ENCODE measurements at regions not wholly inside any gene's neighbourhood (a gene's known extent, or its start where the extent isn't known, plus 50 kb on each side); places are given as distances from the start of the nearest gene placed in this dataset.
"Not testable (repeated sequence)": the region's sequence is repeated elsewhere in the genome, so short reads cannot be mapped to it uniquely, and the experiment has no call there.

GRCh38 chr1:207248544-207249198, 72.8 kb upstream of the CD55 start:
- ATAC-seq, result no peak
- POLR2A ChIA-PET, result interaction anchor here (1.4 kb wide), 1 partner anchor 73 kb away, joined by 5 read pairs; the partner anchor contains the start of gene CD55
- DNase-seq, result no peak
- H3K4me3 Mint-ChIP-seq, result no peak overlapping the region
- H3K27me3 Mint-ChIP-seq, result no peaks in the 10 kb centered on the region
- H3K27ac Mint-ChIP-seq, result peak overlapping the region in 2 of 10 donors; percentile 17 to 48
- peaks cover 0 to 4% (median 0%) of the 10 kb centered on the region in 9 donors for H3K9me3 Mint-ChIP-seq
- H3K36me3 Mint-ChIP-seq, result no peaks in the 10 kb centered on the region
- peaks cover 8 to 21% (median 13%) of the 10 kb centered on the region in 4 donors for H3K4me1 Mint-ChIP-seq

- no peaks in the 10 kb centered on the region for H3K27me3 Mint-ChIP-seq
- no peak for DNase-seq
- POLR2A ChIA-PET, result no interaction called here
- peaks cover 0 to 5% (median 3%) of the 10 kb centered on the region in 3 donors for H3K36me3 Mint-ChIP-seq
- no peak for ATAC-seq
- peak overlapping the region in 1 of 10 donors; percentile 47 for H3K27ac Mint-ChIP-seq
- no peak overlapping the region for H3K4me3 Mint-ChIP-seq
- peaks cover 0 to 22% (median 9%) of the 10 kb centered on the region in 9 donors for H3K9me3 Mint-ChIP-seq
- H3K4me1 Mint-ChIP-seq, result peaks cover 1 to 14% (median 7%) of the 10 kb centered on the region in 4 donors
Observed at GRCh38 chr1:207250431-207250830, 71.0 kb upstream of the CD55 start.

GRCh38 chr1:207251066-207251465, 70.4 kb upstream of the CD55 start:
- Mint-ChIP-seq H3K27me3 (no peaks in the 10 kb centered on the region), H3K27ac (peak overlapping the region in 1 of 10 donors; percentile 25), H3K4me1 (peaks cover 0 to 13% (median 5%) of the 10 kb centered on the region in 4 donors), H3K9me3 (peaks cover 0 to 24% (median 9%) of the 10 kb centered on the region in 9 donors), H3K4me3 (no peak overlapping the region), H3K36me3 (peaks cover 0 to 8% (median 5%) of the 10 kb centered on the region in 3 donors)
- ATAC-seq (no peak), DNase-seq (no peak)
- POLR2A ChIA-PET, result no interaction called here

- Mint-ChIP-seq H3K27ac (no peak overlapping the region), H3K9me3 (peaks cover 0 to 45% (median 23%) of the 10 kb centered on the region in 9 donors), H3K4me1 (peaks cover 0 to 2% (median 1%) of the 10 kb centered on the region in 4 donors), H3K27me3 (peaks cover 0 to 2% (median 0%) of the 10 kb centered on the region in 5 donors), H3K4me3 (no peak overlapping the region), H3K36me3 (peaks cover 0 to 26% (median 24%) of the 10 kb centered on the region in 3 donors)
- DNase-seq (no peak), ATAC-seq (no peak)
- POLR2A ChIA-PET, result no interaction called here
Observed at GRCh38 chr1:207256869-207257268, 64.6 kb upstream of the CD55 start.

GRCh38 chr1:207259391-207259790, 62.1 kb upstream of the CD55 start:
- H3K4me3 Mint-ChIP-seq, result no peak overlapping the region
- DNase-seq (no peak), ATAC-seq (no peak)
- peaks cover 0 to 2% (median 0%) of the 10 kb centered on the region in 5 donors for H3K27me3 Mint-ChIP-seq
- peaks cover 0 to 44% (median 20%) of the 10 kb centered on the region in 9 donors for H3K9me3 Mint-ChIP-seq
- peaks cover 0 to 30% (median 24%) of the 10 kb centered on the region in 3 donors for H3K36me3 Mint-ChIP-seq
- POLR2A ChIA-PET, result no interaction called here
- peaks cover 0 to 8% (median 1%) of the 10 kb centered on the region in 4 donors for H3K4me1 Mint-ChIP-seq
- H3K27ac Mint-ChIP-seq, result no peak overlapping the region

- Mint-ChIP-seq H3K9me3 (peaks cover 0 to 19% (median 6%) of the 10 kb centered on the region in 9 donors), H3K27me3 (no peaks in the 10 kb centered on the region), H3K36me3 (peaks cover 0 to 21% (median 9%) of the 10 kb centered on the region in 3 donors), H3K27ac (peak overlapping the region in 1 of 10 donors; percentile 18), H3K4me1 (peaks cover 0 to 8% (median 0%) of the 10 kb centered on the region in 4 donors), H3K4me3 (no peak overlapping the region)
- ATAC-seq (no peak), DNase-seq (no peak)
- POLR2A ChIA-PET, result no interaction called here
Observed at GRCh38 chr1:207261971-207262370, 59.5 kb upstream of the CD55 start.

- H3K4me3 Mint-ChIP-seq, DNase-seq, ATAC-seq, POLR2A ChIA-PET, H3K27me3 Mint-ChIP-seq, H3K4me1 Mint-ChIP-seq, H3K9me3 Mint-ChIP-seq, H3K27ac Mint-ChIP-seq: not testable (repeated sequence)
- H3K36me3 Mint-ChIP-seq, result peaks cover 0 to 12% (median 5%) of the 10 kb centered on the region in 3 donors
Observed at GRCh38 chr1:207262891-207263290, 58.6 kb upstream of the CD55 start.

- H3K9me3 Mint-ChIP-seq, result peaks cover 0 to 7% (median 0%) of the 10 kb centered on the region in 9 donors
- POLR2A ChIA-PET, result interaction anchor here (0.6 kb wide), 1 partner anchor 61 kb away, joined by 5 read pairs; no protein-coding TSS in a partner anchor
- H3K36me3 Mint-ChIP-seq, result peaks cover 0 to 3% (median 2%) of the 10 kb centered on the region in 3 donors
- no peak for DNase-seq
- H3K4me1 Mint-ChIP-seq, result peaks cover 0 to 12% (median 2%) of the 10 kb centered on the region in 4 donors
- H3K27me3 Mint-ChIP-seq, result no peaks in the 10 kb centered on the region
- H3K27ac Mint-ChIP-seq, result no peak overlapping the region
- H3K4me3 Mint-ChIP-seq, result no peak overlapping the region
- ATAC-seq, result no peak
Observed at GRCh38 chr1:207264663-207265252, 56.7 kb upstream of the CD55 start.

- DNase-seq, result no peak
- Mint-ChIP-seq H3K4me1 (peaks cover 0 to 4% (median 2%) of the 10 kb centered on the region in 4 donors), H3K4me3 (no peak overlapping the region), H3K27me3 (no peaks in the 10 kb centered on the region), H3K27ac (no peak overlapping the region), H3K36me3 (peaks cover 0 to 4% (median 0%) of the 10 kb centered on the region in 3 donors), H3K9me3 (peaks cover 3 to 12% (median 6%) of the 10 kb centered on the region in 9 donors)
- POLR2A ChIA-PET, result no interaction called here
- ATAC-seq, result no peak
Observed at GRCh38 chr1:207268337-207268736, 53.1 kb upstream of the CD55 start.

- POLR2A ChIA-PET, result interaction anchor here (0.6 kb wide), 1 partner anchor 124 kb away, joined by 4 read pairs; no protein-coding TSS in a partner anchor
- Mint-ChIP-seq H3K27me3 (no peaks in the 10 kb centered on the region), H3K27ac (peak overlapping the region in 2 of 10 donors; percentile 1 to 48), H3K4me3 (no peak overlapping the region), H3K36me3 (peaks cover 0 to 4% (median 0%) of the 10 kb centered on the region in 3 donors), H3K9me3 (peaks cover 3 to 16% (median 8%) of the 10 kb centered on the region in 9 donors), H3K4me1 (peaks cover 0 to 4% (median 2%) of the 10 kb centered on the region in 4 donors)
- DNase-seq (no peak), ATAC-seq (no peak)
Observed at GRCh38 chr1:207268753-207269511, 52.5 kb upstream of the CD55 start.
